ENCODE measurements at regions not wholly inside any gene's neighbourhood (a gene's known extent, or its start where the extent isn't known, plus 50 kb on each side); places are given as distances from the start of the nearest gene placed in this dataset.

DNA sequence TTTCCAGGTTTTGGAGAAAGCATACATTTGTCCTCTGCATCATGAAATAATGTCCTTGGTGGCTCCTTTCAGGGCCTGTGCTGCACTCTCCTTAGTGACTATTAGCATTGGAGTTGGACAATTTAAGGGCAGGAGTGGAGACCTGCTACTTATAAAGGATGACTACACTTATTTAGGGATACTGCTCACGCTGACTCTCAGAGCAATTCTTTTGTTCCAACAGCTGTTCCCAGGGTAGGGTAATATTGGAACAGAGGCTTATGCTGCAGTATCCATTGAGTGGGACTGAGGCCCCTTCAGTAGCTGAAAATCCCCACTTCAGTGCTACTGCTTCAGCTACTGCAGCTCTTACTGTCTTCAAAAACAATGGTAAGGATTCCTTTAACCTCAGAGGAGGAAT, 84.6 kb downstream of the GPR88 start:
- no peak for TF ChIP-seq ZFX (IDR thresholded peaks at IDR 0.05; ENCODE audit: borderline replicate concordance)
- TF ChIP-seq, protein P1, sequence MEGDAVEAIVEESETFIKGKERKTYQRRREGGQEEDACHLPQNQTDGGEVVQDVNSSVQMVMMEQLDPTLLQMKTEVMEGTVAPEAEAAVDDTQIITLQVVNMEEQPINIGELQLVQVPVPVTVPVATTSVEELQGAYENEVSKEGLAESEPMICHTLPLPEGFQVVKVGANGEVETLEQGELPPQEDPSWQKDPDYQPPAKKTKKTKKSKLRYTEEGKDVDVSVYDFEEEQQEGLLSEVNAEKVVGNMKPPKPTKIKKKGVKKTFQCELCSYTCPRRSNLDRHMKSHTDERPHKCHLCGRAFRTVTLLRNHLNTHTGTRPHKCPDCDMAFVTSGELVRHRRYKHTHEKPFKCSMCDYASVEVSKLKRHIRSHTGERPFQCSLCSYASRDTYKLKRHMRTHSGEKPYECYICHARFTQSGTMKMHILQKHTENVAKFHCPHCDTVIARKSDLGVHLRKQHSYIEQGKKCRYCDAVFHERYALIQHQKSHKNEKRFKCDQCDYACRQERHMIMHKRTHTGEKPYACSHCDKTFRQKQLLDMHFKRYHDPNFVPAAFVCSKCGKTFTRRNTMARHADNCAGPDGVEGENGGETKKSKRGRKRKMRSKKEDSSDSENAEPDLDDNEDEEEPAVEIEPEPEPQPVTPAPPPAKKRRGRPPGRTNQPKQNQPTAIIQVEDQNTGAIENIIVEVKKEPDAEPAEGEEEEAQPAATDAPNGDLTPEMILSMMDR (IDR thresholded peaks at IDR 0.05): no peak
- H3K27ac ChIP-seq: no peak overlapping the region

GRCh38 chr1:100622966-100623762, 85.2 kb downstream of the GPR88 start:
- no peak for TF ChIP-seq ZFX (IDR thresholded peaks at IDR 0.05; ENCODE audit: borderline replicate concordance)
- TF ChIP-seq, protein P1 (IDR thresholded peaks at IDR 0.05): no peak
- H3K27ac ChIP-seq: no peak overlapping the region

GRCh38 chr1:100624886-100625610, 87.1 kb downstream of the GPR88 start:
- no peak overlapping the region for H3K27ac ChIP-seq
- TF ChIP-seq ZFX (IDR thresholded peaks at IDR 0.05; ENCODE audit: borderline replicate concordance): no peak
- TF ChIP-seq, protein P1 (IDR thresholded peaks at IDR 0.05): no peak

DNA sequence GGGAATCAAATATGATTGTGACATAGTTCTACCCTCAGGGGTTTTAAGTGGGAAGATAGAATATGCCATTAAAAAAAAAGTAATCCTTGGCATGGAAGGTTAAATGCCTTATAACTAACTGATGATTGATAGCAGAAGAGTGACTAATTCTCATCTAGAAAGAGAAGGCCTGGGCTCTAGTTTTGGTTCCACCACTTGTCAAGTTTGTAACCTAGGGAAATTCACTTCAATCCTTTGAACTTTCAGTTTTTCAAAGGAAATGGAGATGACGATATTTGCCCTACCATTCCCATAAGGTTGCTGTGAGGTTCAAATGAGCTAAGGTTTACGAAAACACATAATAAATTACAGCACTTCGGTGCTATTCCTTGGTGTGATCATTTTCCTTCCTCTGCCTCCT, 88.5 kb downstream of the GPR88 start:
- TF ChIP-seq, protein P1 (IDR thresholded peaks at IDR 0.05): no peak
- no peak for TF ChIP-seq ZFX (IDR thresholded peaks at IDR 0.05; ENCODE audit: borderline replicate concordance)

DNA sequence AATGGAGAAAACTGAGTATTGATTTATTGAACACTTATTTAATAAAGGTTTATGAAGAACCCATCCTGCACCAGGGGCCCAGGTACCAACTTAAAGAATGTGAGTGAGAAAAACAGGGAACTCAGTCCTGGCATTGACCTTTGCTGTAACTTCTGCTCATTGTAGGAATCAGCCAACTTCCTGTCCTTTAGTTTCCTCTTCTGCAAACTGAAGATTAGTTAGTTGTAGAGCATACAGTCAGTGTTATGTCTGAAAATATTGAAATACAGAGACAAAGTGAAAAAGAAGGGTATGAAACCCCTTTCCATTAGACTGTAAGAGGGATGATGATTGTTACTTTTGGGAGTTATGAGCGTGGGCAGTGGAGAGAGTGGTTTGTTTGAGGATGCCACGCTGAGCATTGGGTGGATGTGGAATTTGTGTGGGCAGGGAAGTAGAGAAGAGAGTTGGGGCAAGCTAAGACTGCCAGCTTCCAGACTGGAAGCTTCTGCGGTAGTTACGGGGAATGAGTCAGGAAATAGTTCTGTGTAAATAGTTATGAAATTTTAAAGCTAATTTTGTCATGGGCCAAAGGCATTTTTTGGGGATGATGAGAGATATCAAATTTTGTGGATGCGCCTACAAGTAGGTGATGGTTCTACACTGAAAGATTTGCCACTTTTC, 89.2 kb downstream of the GPR88 start:
- H3K27ac ChIP-seq: no peak overlapping the region
- TF ChIP-seq, protein P1 (IDR thresholded peaks at IDR 0.05): no peak
- TF ChIP-seq ZFX (IDR thresholded peaks at IDR 0.05; ENCODE audit: borderline replicate concordance): no peak

More for the DNA sequence above, 88.5 kb downstream of the GPR88 start:
- no peak overlapping the region for H3K27ac ChIP-seq

GRCh38 chr1:100627936-100628335, 90.0 kb downstream of the GPR88 start:
- no peak for TF ChIP-seq ZFX (IDR thresholded peaks at IDR 0.05; ENCODE audit: borderline replicate concordance)
- TF ChIP-seq, protein P1 (IDR thresholded peaks at IDR 0.05): no peak
- H3K27ac ChIP-seq: no peak overlapping the region
